SK-N-SH (cell line): ENCODE measurements at regions not wholly inside any gene's neighbourhood (a gene's known extent, or its start where the extent isn't known, plus 50 kb on each side); places are given as distances from the start of the nearest gene placed in this dataset.

Experiments used
- CTCF ChIA-PET: fragments of 300-600, 350-600 bp; formaldehyde crosslinking; extraction: SDS; loops from one replicate; lab custom pipeline; 2021; lab: Yijun Ruan, JAX
- POLR2A ChIA-PET: fragments of 350-600 bp; sonication (Branson Sonifier 250); formaldehyde crosslinking; extraction: SDS; loops from one replicate; lab custom pipeline; 2020; ENCODE audit warnings: antibody characterized with exemption, inconsistent platforms; lab: Yijun Ruan, JAX
- DNase-seq: peaks from one replicate; pipeline ENCODE4 v3.0.0; 2012
- H2AFZ ChIP-seq: fragments of 200-600 bp; sonication (generic); 2 replicates; pipeline ENCODE4 v1.8.1; 2016; ENCODE audit warnings: antibody characterized with exemption, mild to moderate bottlenecking, low read depth
- H3F3A ChIP-seq: fragments of 200-600 bp; sonication (generic); replicated peaks from 2 replicates; pipeline ENCODE3; 2016; ENCODE audit warnings: antibody characterized with exemption, mild to moderate bottlenecking; ENCODE audit not compliant: insufficient read depth
- H3K27ac ChIP-seq, 2 experiments: fragments of 200-500 bp in 1 of 2; fragments of 200-600 bp in 1 of 2; sonication (Bioruptor generic) in 1 of 2; sonication (generic), shearing (Covaris generic) in 1 of 2; 2 replicates each; pipeline versions ENCODE4 v1.5.1 to v1.6.1; 2014 to 2016; ENCODE audit warnings: low read depth in 2 of 2, inconsistent platforms in 1 of 2, low read length in 1 of 2, mild to moderate bottlenecking in 1 of 2, mixed read lengths in 1 of 2
- H3K27me3 ChIP-seq: fragments of 200-600 bp; sonication (generic), shearing (Covaris generic); 2 replicates; pipeline ENCODE4 v1.6.1; 2016; ENCODE audit warnings: mixed run types; ENCODE audit not compliant: insufficient read depth
- H3K36me3 ChIP-seq, 2 experiments: fragments of 200-500 bp in 1 of 2; fragments of 200-600 bp in 1 of 2; sonication (Bioruptor generic) in 1 of 2; sonication (generic) in 1 of 2; replicated peaks in 1 of 2; 2 replicates each; pipeline versions ENCODE3 to v1.5.1; 2014 to 2016; ENCODE audit warnings: low read length in 1 of 2, mild to moderate bottlenecking in 1 of 2; ENCODE audit not compliant: insufficient read depth in 2 of 2, control insufficient read depth in 1 of 2
- H3K4me1 ChIP-seq, 2 experiments: fragments of 200-500 bp in 1 of 2; fragments of 200-600 bp in 1 of 2; sonication (Bioruptor generic) in 1 of 2; sonication (generic), shearing (Covaris generic) in 1 of 2; 2 replicates each; pipeline versions ENCODE4 v1.5.1 to v1.6.1; 2014 to 2016; ENCODE audit warnings: low read depth in 1 of 2, low read length in 1 of 2, mixed run types in 1 of 2; ENCODE audit not compliant: insufficient read depth in 2 of 2, control insufficient read depth in 1 of 2
- H3K4me2 ChIP-seq: fragments of 200-600 bp; sonication (generic), shearing (Covaris generic); 2 replicates; pipeline ENCODE4 v1.6.1; 2017; ENCODE audit warnings: mixed run types
- H3K4me3 ChIP-seq, 2 experiments: fragments of 200-500 bp in 1 of 2; fragments of 200-600 bp in 1 of 2; sonication (Bioruptor generic) in 1 of 2; sonication (generic), shearing (Covaris generic) in 1 of 2; 2 replicates each; pipeline versions ENCODE4 v1.5.1 to v1.8.1; 2014 to 2016; ENCODE audit warnings: low read depth in 2 of 2, inconsistent platforms in 1 of 2, low read length in 1 of 2, mild to moderate bottlenecking in 1 of 2, mixed read lengths in 1 of 2, moderate library complexity in 1 of 2
- H3K79me2 ChIP-seq: fragments of 200-600 bp; sonication (generic); 2 replicates; pipeline ENCODE4 v1.8.1; 2017; ENCODE audit warnings: mild to moderate bottlenecking; ENCODE audit not compliant: insufficient read depth
- H3K9ac ChIP-seq: fragments of 200-600 bp; sonication (generic); 2 replicates; pipeline ENCODE4 v1.6.1; 2017; ENCODE audit warnings: mixed run types
- H3K9me2 ChIP-seq: fragments of 200-600 bp; sonication (generic); 2 replicates; pipeline ENCODE4 v1.6.1; 2017; ENCODE audit warnings: mixed run types
- H3K9me3 ChIP-seq: fragments of 200-600 bp; sonication (generic); 2 replicates; pipeline ENCODE4 v1.6.1; 2017; ENCODE audit warnings: mixed run types, mild to moderate bottlenecking, moderate library complexity
- H4K20me1 ChIP-seq: fragments of 200-600 bp; sonication (generic); 2 replicates; pipeline ENCODE4 v1.6.1; 2017; ENCODE audit warnings: mild to moderate bottlenecking, mixed run types; ENCODE audit not compliant: insufficient read depth
- CHD2 ChIP-seq: fragments of 150-350 bp; IDR thresholded peaks from 2 replicates; pipeline ENCODE4 v1.6.1; 2018; ENCODE audit warnings: low read length; ENCODE audit not compliant: partially characterized antibody
- CTCF ChIP-seq: fragments of 200-600 bp; sonication (generic); IDR thresholded peaks from 2 replicates; pipeline ENCODE4 v1.6.1; 2017; ENCODE audit warnings: antibody characterized with exemption, mild to moderate bottlenecking, moderate library complexity
- ELF1 ChIP-seq: IDR thresholded peaks from 2 replicates; pipeline ENCODE4 v1.4.0; 2012
- EP300 ChIP-seq, 2 experiments: IDR thresholded peaks; 2 replicates each; pipeline versions ENCODE4 v1.4.0 to v1.6.1; 2012; ENCODE audit warnings: borderline replicate concordance in 1 of 2, low read depth in 1 of 2, low read length in 1 of 2
- EZH2phosphoT487 ChIP-seq: fragments of 200-600 bp; sonication (generic); IDR thresholded peaks from 2 replicates; pipeline ENCODE4 v1.6.1; 2017; ENCODE audit warnings: low read depth, mixed run types, mild to moderate bottlenecking, antibody characterized with exemption, moderate library complexity, borderline replicate concordance
- FOXJ3 ChIP-seq: sonication (generic); formaldehyde crosslinking; IDR thresholded peaks from 2 replicates; pipeline ENCODE4 v1.5.1; 2020; ENCODE audit warnings: mild to moderate bottlenecking, missing genetic modification reagents
- GABPA ChIP-seq: IDR thresholded peaks from 2 replicates; pipeline ENCODE4 v1.4.0; 2012; ENCODE audit warnings: low read depth, mild to moderate bottlenecking
- JUND ChIP-seq: IDR thresholded peaks from 2 replicates; pipeline ENCODE4 v1.4.0; 2012
- MAX ChIP-seq: IDR thresholded peaks from 2 replicates; pipeline ENCODE4 v1.4.0; 2012; ENCODE audit warnings: low read depth
- NRF1 ChIP-seq: IDR thresholded peaks from 2 replicates; pipeline ENCODE4 v1.6.1; 2012; ENCODE audit warnings: low read depth, mild to moderate bottlenecking, low read length
- PBX3 ChIP-seq: IDR thresholded peaks from 2 replicates; pipeline ENCODE4; 2012
- RAD21 ChIP-seq: IDR thresholded peaks from 2 replicates; pipeline ENCODE4 v1.6.1; 2012; ENCODE audit warnings: mild to moderate bottlenecking, low read length
- RCOR1 ChIP-seq: fragments of 150-350 bp; IDR thresholded peaks from 2 replicates; pipeline ENCODE4 v1.6.1; 2017; ENCODE audit warnings: antibody characterized with exemption, low read length
- RXRA ChIP-seq: IDR thresholded peaks from 2 replicates; pipeline ENCODE4 v1.4.0; 2012; ENCODE audit warnings: low read depth, mild to moderate bottlenecking, borderline replicate concordance
- SIN3A ChIP-seq: IDR thresholded peaks from 2 replicates; pipeline ENCODE4 v1.6.1; 2012; ENCODE audit warnings: low read depth, mild to moderate bottlenecking, low read length, moderate library complexity, borderline replicate concordance
- SMC3 ChIP-seq: IDR thresholded peaks from 2 replicates; pipeline ENCODE4 v1.6.1; 2012; ENCODE audit warnings: low read depth, low read length, improper control_type of control experiment
- YY1 ChIP-seq: IDR thresholded peaks from 2 replicates; pipeline ENCODE4 v1.4.0; 2012; ENCODE audit warnings: low read depth, mild to moderate bottlenecking
- ZBTB33 ChIP-seq: IDR thresholded peaks from 2 replicates; pipeline ENCODE4 v1.4.0; 2012; ENCODE audit warnings: low read depth, borderline replicate concordance
- WGBS: methylation state at CpG from one replicate; pipeline ENCODE4 v1.1.6; 2017; ENCODE audit warnings: low lambda C conversion rate; 5-methylcytosine and 5-hydroxymethylcytosine counted together
- TF ChIP-seq, protein P1 (sequence below): IDR thresholded peaks from 2 replicates; pipeline ENCODE4 v1.4.0; 2012; ENCODE audit warnings: low read depth, borderline replicate concordance
- TF ChIP-seq, protein P2 (sequence below): fragments of 150-350 bp; IDR thresholded peaks from 2 replicates; pipeline ENCODE4 v1.6.1; 2017; ENCODE audit warnings: antibody characterized with exemption, low read length, low read depth, borderline replicate concordance

- no peak for TF ChIP-seq YY1
- TF ChIP-seq PBX3 = no peak
- no peak for TF ChIP-seq FOXJ3
- TF ChIP-seq MAX = no peak
Measured at GRCh38 chr5:164364237-164365208, 859.1 kb downstream of the MAT2B start (continued).

DNA sequence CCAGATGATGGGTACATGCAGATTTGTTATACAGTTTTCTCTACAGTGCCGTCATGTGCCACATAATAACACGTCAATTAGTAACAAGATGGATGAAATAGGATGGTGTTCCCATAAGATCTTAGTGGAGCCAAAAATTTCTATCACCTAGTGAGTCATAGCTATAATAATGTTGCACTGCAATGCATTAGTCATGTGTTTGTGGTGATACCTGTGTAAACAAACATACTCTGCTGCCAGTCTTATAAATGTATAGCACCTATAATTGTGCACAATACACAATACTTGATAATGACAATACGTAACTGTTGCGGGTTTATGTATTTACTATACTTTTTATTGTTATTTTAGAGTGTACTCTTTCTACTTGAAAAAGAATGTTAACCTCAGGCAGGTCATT, 865.4 kb downstream of the MAT2B start:
- H3K9ac ChIP-seq = no peak overlapping the region
- H2AFZ ChIP-seq = no peak overlapping the region
- CTCF ChIA-PET = no interaction called here
- H3K9me2 ChIP-seq = no peaks in the 10 kb centered on the region; the same call in 1 of the 2 replicates
- TF ChIP-seq RCOR1 (no peak), GABPA (no peak), SMC3 (no peak), FOXJ3 (no peak), EP300 (IDR thresholded peaks at IDR 0.05; ENCODE audit: borderline replicate concordance in 1 of 2, low read depth in 1 of 2, low read length in 1 of 2) (no peak), YY1 (no peak), PBX3 (no peak), NRF1 (no peak), ELF1 (no peak), RXRA (no peak), CTCF (no peak), RAD21 (no peak), SIN3A (no peak), CHD2 (no peak), EZH2phosphoT487 (no peak), JUND (no peak), MAX (no peak), ZBTB33 (no peak)
- TF ChIP-seq, protein P1, sequence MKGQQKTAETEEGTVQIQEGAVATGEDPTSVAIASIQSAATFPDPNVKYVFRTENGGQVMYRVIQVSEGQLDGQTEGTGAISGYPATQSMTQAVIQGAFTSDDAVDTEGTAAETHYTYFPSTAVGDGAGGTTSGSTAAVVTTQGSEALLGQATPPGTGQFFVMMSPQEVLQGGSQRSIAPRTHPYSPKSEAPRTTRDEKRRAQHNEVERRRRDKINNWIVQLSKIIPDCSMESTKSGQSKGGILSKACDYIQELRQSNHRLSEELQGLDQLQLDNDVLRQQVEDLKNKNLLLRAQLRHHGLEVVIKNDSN = no peak
- TF ChIP-seq, protein P2, sequence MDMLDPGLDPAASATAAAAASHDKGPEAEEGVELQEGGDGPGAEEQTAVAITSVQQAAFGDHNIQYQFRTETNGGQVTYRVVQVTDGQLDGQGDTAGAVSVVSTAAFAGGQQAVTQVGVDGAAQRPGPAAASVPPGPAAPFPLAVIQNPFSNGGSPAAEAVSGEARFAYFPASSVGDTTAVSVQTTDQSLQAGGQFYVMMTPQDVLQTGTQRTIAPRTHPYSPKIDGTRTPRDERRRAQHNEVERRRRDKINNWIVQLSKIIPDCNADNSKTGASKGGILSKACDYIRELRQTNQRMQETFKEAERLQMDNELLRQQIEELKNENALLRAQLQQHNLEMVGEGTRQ = no peak
- H3F3A ChIP-seq = no peaks in the 10 kb centered on the region
- H3K4me3 ChIP-seq = no peak overlapping the region
- H3K27me3 ChIP-seq = no peaks in the 10 kb centered on the region
- no peaks in the 10 kb centered on the region for H3K79me2 ChIP-seq
- H3K27ac ChIP-seq = no peak overlapping the region
- WGBS = 83% methylated on average over 4 of the region's 4 CpGs
- no peak for DNase-seq
- no peaks in the 10 kb centered on the region for H3K36me3 ChIP-seq
- POLR2A ChIA-PET = no interaction called here
- H4K20me1 ChIP-seq = no peaks in the 10 kb centered on the region
- no peaks in the 10 kb centered on the region for H3K9me3 ChIP-seq
- no peak overlapping the region for H3K4me2 ChIP-seq
- H3K4me1 ChIP-seq = no peaks in the 10 kb centered on the region; a peak in 2 of 4 replicates
